ENCODE measurements at regions not wholly inside any gene's neighbourhood (a gene's known extent, or its start where the extent isn't known, plus 50 kb on each side); places are given as distances from the start of the nearest gene placed in this dataset.

GRCh38 chr11:41519696-41520095, 60.2 kb upstream of the LRRC4C start:
- Histone ChIP-seq H3K4me3 (no peak overlapping the region), H3K4me1 (no peaks in the 10 kb centered on the region), H3K9me3 (no peaks in the 10 kb centered on the region), H3K27me3 (no peaks in the 10 kb centered on the region), H3K27ac (no peak overlapping the region), H3K36me3 (no peaks in the 10 kb centered on the region)
- intact Hi-C loops (cut with DNase I; ENCODE audit: low total_unique reads) = no loop called here
- no peak for DNase-seq
- 31 to 39% (median 33%) methylated on average over 1 of the region's 1 CpG for WGBS, 5 donors
- TF ChIP-seq POLR2AphosphoS5 (IDR thresholded peaks at IDR 0.05) = no peak
- TF ChIP-seq POLR2A (IDR thresholded peaks at IDR 0.05) = no peak
- no peak for TF ChIP-seq CTCF (IDR thresholded peaks at IDR 0.05)
- no peak for TF ChIP-seq EP300 (IDR thresholded peaks at IDR 0.05)

- Histone ChIP-seq H3K4me3 (no peak overlapping the region), H3K36me3 (no peaks in the 10 kb centered on the region), H3K4me1 (no peaks in the 10 kb centered on the region), H3K9me3 (no peaks in the 10 kb centered on the region), H3K27ac (no peak overlapping the region), H3K27me3 (no peaks in the 10 kb centered on the region)
- intact Hi-C loops (cut with DNase I; ENCODE audit: low total_unique reads) = no loop called here
- DNase-seq = no peak
- TF ChIP-seq EP300 (IDR thresholded peaks at IDR 0.05) = no peak
- TF ChIP-seq POLR2AphosphoS5 (IDR thresholded peaks at IDR 0.05) = no peak
- no peak for TF ChIP-seq CTCF (IDR thresholded peaks at IDR 0.05)
- TF ChIP-seq POLR2A (IDR thresholded peaks at IDR 0.05) = no peak
Measured at GRCh38 chr11:41522391-41522790, 62.9 kb upstream of the LRRC4C start.

GRCh38 chr11:41522899-41523672, 63.6 kb upstream of the LRRC4C start:
- Histone ChIP-seq H3K9me3 (no peaks in the 10 kb centered on the region), H3K36me3 (no peaks in the 10 kb centered on the region), H3K27ac (no peak overlapping the region), H3K4me1 (no peaks in the 10 kb centered on the region), H3K4me3 (no peak overlapping the region), H3K27me3 (no peaks in the 10 kb centered on the region)
- WGBS, 5 donors = 42 to 54% (median 50%) methylated on average over 2 of the region's 2 CpGs
- intact Hi-C loops (cut with DNase I; ENCODE audit: low total_unique reads) = no loop called here
- no peak for DNase-seq
- TF ChIP-seq EP300 (IDR thresholded peaks at IDR 0.05) (no peak), POLR2AphosphoS5 (IDR thresholded peaks at IDR 0.05) (no peak), CTCF (IDR thresholded peaks at IDR 0.05) (no peak), POLR2A (IDR thresholded peaks at IDR 0.05) (no peak)

GRCh38 chr11:41527530-41527929, 68.1 kb upstream of the LRRC4C start:
- H3K36me3 ChIP-seq = no peaks in the 10 kb centered on the region
- intact Hi-C loops (cut with DNase I; ENCODE audit: low total_unique reads) = no loop called here
- DNase-seq = no peak
- H3K9me3 ChIP-seq = no peaks in the 10 kb centered on the region
- no peak overlapping the region for H3K27ac ChIP-seq
- no peak for TF ChIP-seq CTCF (IDR thresholded peaks at IDR 0.05)
- no peaks in the 10 kb centered on the region for H3K27me3 ChIP-seq
- no peaks in the 10 kb centered on the region for H3K4me1 ChIP-seq
- WGBS, 5 donors = 84 to 92% (median 89%) methylated on average over 3 of the region's 3 CpGs
- no peak overlapping the region for H3K4me3 ChIP-seq

All from stomach (tissue), 8 donors.